ENCODE measurements at regions not wholly inside any gene's neighbourhood (a gene's known extent, or its start where the extent isn't known, plus 50 kb on each side); places are given as distances from the start of the nearest gene placed in this dataset.

- TF ChIP-seq POLR2AphosphoS5 (IDR thresholded peaks at IDR 0.05; ENCODE audit: borderline replicate concordance, low read depth, low read length) (no peak), EZH2 (IDR thresholded peaks at IDR 0.05) (no peak)
Measured at GRCh38 chr13:106357198-106357597, 178.3 kb downstream of the EFNB2 start.

All from SK-N-MC (cell line).